SK-N-SH (cell line): ENCODE measurements at regions not wholly inside any gene's neighbourhood (a gene's known extent, or its start where the extent isn't known, plus 50 kb on each side); places are given as distances from the start of the nearest gene placed in this dataset.
A peak's percentile ranks its signal among the peaks of the same experiment; 100 is the strongest.

Experiments
- CTCF ChIA-PET: fragments of 300-600, 350-600 bp; formaldehyde crosslinking; extraction: SDS; loops from one replicate; lab custom pipeline; 2021; lab: Yijun Ruan, JAX
- POLR2A ChIA-PET: fragments of 350-600 bp; sonication (Branson Sonifier 250); formaldehyde crosslinking; extraction: SDS; loops from one replicate; lab custom pipeline; 2020; ENCODE audit warnings: antibody characterized with exemption, inconsistent platforms; lab: Yijun Ruan, JAX
- DNase-seq: peaks from one replicate; pipeline ENCODE4 v3.0.0; 2012
- H2AFZ ChIP-seq: fragments of 200-600 bp; sonication (generic); 2 replicates; pipeline ENCODE4 v1.8.1; 2016; ENCODE audit warnings: antibody characterized with exemption, mild to moderate bottlenecking, low read depth
- H3F3A ChIP-seq: fragments of 200-600 bp; sonication (generic); replicated peaks from 2 replicates; pipeline ENCODE3; 2016; ENCODE audit warnings: antibody characterized with exemption, mild to moderate bottlenecking; ENCODE audit not compliant: insufficient read depth
- H3K27ac ChIP-seq, 2 experiments: fragments of 200-500 bp in 1 of 2; fragments of 200-600 bp in 1 of 2; sonication (Bioruptor generic) in 1 of 2; sonication (generic), shearing (Covaris generic) in 1 of 2; 2 replicates each; pipeline versions ENCODE4 v1.5.1 to v1.6.1; 2014 to 2016; ENCODE audit warnings: low read depth in 2 of 2, inconsistent platforms in 1 of 2, low read length in 1 of 2, mild to moderate bottlenecking in 1 of 2, mixed read lengths in 1 of 2
- H3K27me3 ChIP-seq: fragments of 200-600 bp; sonication (generic), shearing (Covaris generic); 2 replicates; pipeline ENCODE4 v1.6.1; 2016; ENCODE audit warnings: mixed run types; ENCODE audit not compliant: insufficient read depth
- H3K36me3 ChIP-seq, 2 experiments: fragments of 200-500 bp in 1 of 2; fragments of 200-600 bp in 1 of 2; sonication (Bioruptor generic) in 1 of 2; sonication (generic) in 1 of 2; replicated peaks in 1 of 2; 2 replicates each; pipeline versions ENCODE3 to v1.5.1; 2014 to 2016; ENCODE audit warnings: low read length in 1 of 2, mild to moderate bottlenecking in 1 of 2; ENCODE audit not compliant: insufficient read depth in 2 of 2, control insufficient read depth in 1 of 2
- H3K4me1 ChIP-seq, 2 experiments: fragments of 200-500 bp in 1 of 2; fragments of 200-600 bp in 1 of 2; sonication (Bioruptor generic) in 1 of 2; sonication (generic), shearing (Covaris generic) in 1 of 2; 2 replicates each; pipeline versions ENCODE4 v1.5.1 to v1.6.1; 2014 to 2016; ENCODE audit warnings: low read depth in 1 of 2, low read length in 1 of 2, mixed run types in 1 of 2; ENCODE audit not compliant: insufficient read depth in 2 of 2, control insufficient read depth in 1 of 2
- H3K4me2 ChIP-seq: fragments of 200-600 bp; sonication (generic), shearing (Covaris generic); 2 replicates; pipeline ENCODE4 v1.6.1; 2017; ENCODE audit warnings: mixed run types
- H3K4me3 ChIP-seq, 2 experiments: fragments of 200-500 bp in 1 of 2; fragments of 200-600 bp in 1 of 2; sonication (Bioruptor generic) in 1 of 2; sonication (generic), shearing (Covaris generic) in 1 of 2; 2 replicates each; pipeline versions ENCODE4 v1.5.1 to v1.8.1; 2014 to 2016; ENCODE audit warnings: low read depth in 2 of 2, inconsistent platforms in 1 of 2, low read length in 1 of 2, mild to moderate bottlenecking in 1 of 2, mixed read lengths in 1 of 2, moderate library complexity in 1 of 2
- H3K79me2 ChIP-seq: fragments of 200-600 bp; sonication (generic); 2 replicates; pipeline ENCODE4 v1.8.1; 2017; ENCODE audit warnings: mild to moderate bottlenecking; ENCODE audit not compliant: insufficient read depth
- H3K9ac ChIP-seq: fragments of 200-600 bp; sonication (generic); 2 replicates; pipeline ENCODE4 v1.6.1; 2017; ENCODE audit warnings: mixed run types
- H3K9me2 ChIP-seq: fragments of 200-600 bp; sonication (generic); 2 replicates; pipeline ENCODE4 v1.6.1; 2017; ENCODE audit warnings: mixed run types
- H3K9me3 ChIP-seq: fragments of 200-600 bp; sonication (generic); 2 replicates; pipeline ENCODE4 v1.6.1; 2017; ENCODE audit warnings: mixed run types, mild to moderate bottlenecking, moderate library complexity
- H4K20me1 ChIP-seq: fragments of 200-600 bp; sonication (generic); 2 replicates; pipeline ENCODE4 v1.6.1; 2017; ENCODE audit warnings: mild to moderate bottlenecking, mixed run types; ENCODE audit not compliant: insufficient read depth
- CHD2 ChIP-seq: fragments of 150-350 bp; IDR thresholded peaks from 2 replicates; pipeline ENCODE4 v1.6.1; 2018; ENCODE audit warnings: low read length; ENCODE audit not compliant: partially characterized antibody
- EP300 ChIP-seq, 2 experiments: IDR thresholded peaks; 2 replicates each; pipeline versions ENCODE4 v1.4.0 to v1.6.1; 2012; ENCODE audit warnings: borderline replicate concordance in 1 of 2, low read depth in 1 of 2, low read length in 1 of 2
- FOSL2 ChIP-seq: IDR thresholded peaks from 2 replicates; pipeline ENCODE4 v1.4.0; 2012; ENCODE audit warnings: low read depth, mild to moderate bottlenecking, moderate library complexity, borderline replicate concordance
- FOXJ3 ChIP-seq: sonication (generic); formaldehyde crosslinking; IDR thresholded peaks from 2 replicates; pipeline ENCODE4 v1.5.1; 2020; ENCODE audit warnings: mild to moderate bottlenecking, missing genetic modification reagents
- GATA2 ChIP-seq: sonication (generic); formaldehyde crosslinking; IDR thresholded peaks from 2 replicates; pipeline ENCODE4 v1.5.0; 2020; ENCODE audit warnings: mild to moderate bottlenecking, missing genetic modification reagents
- MEF2A ChIP-seq: IDR thresholded peaks from 2 replicates; pipeline ENCODE4 v1.4.0; 2012; ENCODE audit warnings: low read depth, borderline replicate concordance
- MXI1 ChIP-seq: IDR thresholded peaks from 2 replicates; pipeline ENCODE4 v1.6.1; 2012; ENCODE audit warnings: mild to moderate bottlenecking, low read depth, low read length, improper control_type of control experiment
- NFIC ChIP-seq: IDR thresholded peaks from 2 replicates; pipeline ENCODE4 v1.4.0; 2012; ENCODE audit warnings: borderline replicate concordance
- NRF1 ChIP-seq: IDR thresholded peaks from 2 replicates; pipeline ENCODE4 v1.6.1; 2012; ENCODE audit warnings: low read depth, mild to moderate bottlenecking, low read length
- POLR2AphosphoS5 ChIP-seq: IDR thresholded peaks from 2 replicates; pipeline ENCODE4 v1.6.1; 2012; ENCODE audit warnings: low read depth, low read length
- RAD21 ChIP-seq: IDR thresholded peaks from 2 replicates; pipeline ENCODE4 v1.6.1; 2012; ENCODE audit warnings: mild to moderate bottlenecking, low read length
- RCOR1 ChIP-seq: fragments of 150-350 bp; IDR thresholded peaks from 2 replicates; pipeline ENCODE4 v1.6.1; 2017; ENCODE audit warnings: antibody characterized with exemption, low read length
- SMC3 ChIP-seq: IDR thresholded peaks from 2 replicates; pipeline ENCODE4 v1.6.1; 2012; ENCODE audit warnings: low read depth, low read length, improper control_type of control experiment
- ZBTB33 ChIP-seq: IDR thresholded peaks from 2 replicates; pipeline ENCODE4 v1.4.0; 2012; ENCODE audit warnings: low read depth, borderline replicate concordance
- WGBS: methylation state at CpG from one replicate; pipeline ENCODE4 v1.1.6; 2017; ENCODE audit warnings: low lambda C conversion rate; 5-methylcytosine and 5-hydroxymethylcytosine counted together

- 7% methylated on average over 4 of the region's 4 CpGs for WGBS
- H2AFZ ChIP-seq: no peak overlapping the region
- ChIA-PET CTCF (no interaction called here), POLR2A (interaction anchor here (1.1 kb wide), 1 partner anchor 654 kb away, joined by 3 read pairs; no protein-coding TSS in a partner anchor)
- H3K9ac ChIP-seq: no peak overlapping the region
- peaks cover 11% of the 10 kb centered on the region for H3F3A ChIP-seq
- TF ChIP-seq EP300 (IDR thresholded peaks at IDR 0.05; ENCODE audit: borderline replicate concordance in 1 of 2, low read depth in 1 of 2, low read length in 1 of 2) (peak in 1 of 2 experiments; percentile 74; a peak in 2 of 4 replicates), RAD21 (no peak; the same call in 1 of the 2 replicates)
- no peak for DNase-seq
- H3K36me3 ChIP-seq: no peaks in the 10 kb centered on the region
- H3K27ac ChIP-seq: peak overlapping the region; percentile 47 to 100; a peak in 3 of 4 replicates
- peak overlapping the region; percentile 32 for H3K4me2 ChIP-seq
- H3K4me3 ChIP-seq: no peak overlapping the region
- peaks cover 0 to 31% of the 10 kb centered on the region in 2 experiments; a peak in 2 of 4 replicates for H3K4me1 ChIP-seq
- H3K27me3 ChIP-seq: no peaks in the 10 kb centered on the region
- no peaks in the 10 kb centered on the region for H3K9me2 ChIP-seq
- no peaks in the 10 kb centered on the region for H4K20me1 ChIP-seq
- H3K9me3 ChIP-seq: no peaks in the 10 kb centered on the region
- no peaks in the 10 kb centered on the region for H3K79me2 ChIP-seq
These were observed 941.9 kb upstream of the SLC10A2 start for GRCh38 chr13:104008075-104008474.

- WGBS: 30% methylated on average over 9 of the region's 9 CpGs
- peaks cover 11% of the 10 kb centered on the region for H3F3A ChIP-seq
- no peak overlapping the region for H3K9ac ChIP-seq
- ChIA-PET CTCF (interaction anchor here (0.9 to 1.8 kb wide), 6 partner anchors 8 to 1136 kb away, joined by 3 to 9 read pairs (median 4); no protein-coding TSS in a partner anchor), POLR2A (interaction anchor here (1.0 to 1.2 kb wide), 3 partner anchors 17 to 194 kb away, joined by 4 read pairs; no protein-coding TSS in a partner anchor)
- no peaks in the 10 kb centered on the region for H3K9me2 ChIP-seq
- peaks cover 0 to 31% of the 10 kb centered on the region in 2 experiments; a peak in 2 of 4 replicates for H3K4me1 ChIP-seq
- no peaks in the 10 kb centered on the region for H3K9me3 ChIP-seq
- no peak overlapping the region for H3K4me2 ChIP-seq
- TF ChIP-seq MEF2A (no peak), GATA2 (CRISPR knock-in tag) (peak; percentile 77), POLR2AphosphoS5 (0 out of 2 replicates have a peak, but pooled peaks have one; percentile 15), CHD2 (peak; percentile 61), FOSL2 (no peak), SMC3 (peak; percentile 18; the same call in 1 of the 2 replicates), RAD21 (peak; percentile 38; the same call in 1 of the 2 replicates), FOXJ3 (CRISPR knock-in tag) (peak; percentile 77), MXI1 (peak; percentile 82; the same call in 1 of the 2 replicates), EP300 (IDR thresholded peaks at IDR 0.05; ENCODE audit: borderline replicate concordance in 1 of 2, low read depth in 1 of 2, low read length in 1 of 2) (peak in 1 of 2 experiments; percentile 99; a peak in 2 of 4 replicates), NRF1 (no peak), NFIC (no peak), ZBTB33 (no peak), RCOR1 (peak; percentile 85; the same call in 1 of the 2 replicates)
- H2AFZ ChIP-seq: peak overlapping the region; percentile 30; the same call in 1 of the 2 replicates
- no peaks in the 10 kb centered on the region for H3K27me3 ChIP-seq
- H4K20me1 ChIP-seq: no peaks in the 10 kb centered on the region
- H3K27ac ChIP-seq: peak overlapping the region in 1 of 2 experiments; percentile 100; a peak in 2 of 4 replicates
- no peak overlapping the region for H3K4me3 ChIP-seq
- peak; percentile 31 for DNase-seq
- no peaks in the 10 kb centered on the region for H3K36me3 ChIP-seq
- no peaks in the 10 kb centered on the region for H3K79me2 ChIP-seq
These were observed 940.4 kb upstream of the SLC10A2 start for GRCh38 chr13:104006625-104007075.
